ENCODE measurements at regions not wholly inside any gene's neighbourhood (a gene's known extent, or its start where the extent isn't known, plus 50 kb on each side); places are given as distances from the start of the nearest gene placed in this dataset.

- H3K27me3 ChIP-seq (ENCODE audit: control insufficient read depth, extremely low read depth, insufficient read depth, low read length), result no peaks in the 10 kb centered on the region
- no peak overlapping the region for H3K27ac ChIP-seq (ENCODE audit: control insufficient read depth, insufficient read depth, low read length)
- H3K9ac ChIP-seq (ENCODE audit: control insufficient read depth, extremely low read depth, insufficient read depth, low read length), result no peak overlapping the region
- no peaks in the 10 kb centered on the region for H4K20me1 ChIP-seq (ENCODE audit: control insufficient read depth, extremely low read depth, insufficient read depth, low read length)
- no peak overlapping the region for H3K4me3 ChIP-seq (ENCODE audit: control insufficient read depth in 2 of 3, extremely low read depth in 1 of 3, insufficient read depth in 2 of 3, low read depth in 1 of 3, low read length in 3 of 3)
- H3K4me1 ChIP-seq (ENCODE audit: control insufficient read depth, extremely low read depth, insufficient read depth, low read length), result no peaks in the 10 kb centered on the region
- H2AFZ ChIP-seq (ENCODE audit: control insufficient read depth, low read length), result no peak overlapping the region
- dilution Hi-C loops (cut with MboI; ENCODE audit: extremely low pct_ligation_motif_present, low sequenced_read_pairs), result no loop called here
- no peak overlapping the region for H3K4me2 ChIP-seq (ENCODE audit: control insufficient read depth, extremely low read depth, insufficient read depth, low read depth, low read length)
- no peak for TF ChIP-seq EZH2 (IDR thresholded peaks at IDR 0.05; ENCODE audit: low read length)
- no peak for TF ChIP-seq CTCF (optimal IDR thresholded peaks at IDR 0.05 in 1 of 3, IDR thresholded peaks at IDR 0.05 in 1 of 3, conservative IDR thresholded peaks at IDR 0.05 in 1 of 3; ENCODE audit: extremely low read depth in 1 of 3, insufficient read depth in 2 of 3, low read length in 3 of 3)
- no peaks in the 10 kb centered on the region for H3K79me2 ChIP-seq (ENCODE audit: control insufficient read depth, insufficient read depth, low read length)
- DNase-seq (ENCODE audit: low read depth, low spot score) (no peak), FAIRE-seq (no peak)
- H3K9me1 ChIP-seq (ENCODE audit: control insufficient read depth, extremely low read depth, insufficient read depth, low read length), result no peaks in the 10 kb centered on the region
- H3K36me3 ChIP-seq (ENCODE audit: control insufficient read depth in 2 of 2, extremely low read depth in 1 of 2, insufficient read depth in 2 of 2, low read length in 2 of 2), result no peaks in the 10 kb centered on the region
- peaks cover 1% of the 10 kb centered on the region for H3K9me3 ChIP-seq (ENCODE audit: control insufficient read depth, low read depth, low read length)
Measured at GRCh38 chr2:103230796-103231195, 469.0 kb downstream of the TMEM182 start.

- Histone ChIP-seq H3K9me3 (ENCODE audit: control insufficient read depth, low read depth, low read length) (peaks cover 1% of the 10 kb centered on the region), H3K4me2 (ENCODE audit: control insufficient read depth, extremely low read depth, insufficient read depth, low read depth, low read length) (no peak overlapping the region), H3K4me1 (ENCODE audit: control insufficient read depth, extremely low read depth, insufficient read depth, low read length) (no peaks in the 10 kb centered on the region), H3K4me3 (ENCODE audit: control insufficient read depth in 2 of 3, extremely low read depth in 1 of 3, insufficient read depth in 2 of 3, low read depth in 1 of 3, low read length in 3 of 3) (no peak overlapping the region), H4K20me1 (ENCODE audit: control insufficient read depth, extremely low read depth, insufficient read depth, low read length) (no peaks in the 10 kb centered on the region), H3K27me3 (ENCODE audit: control insufficient read depth, extremely low read depth, insufficient read depth, low read length) (no peaks in the 10 kb centered on the region), H3K36me3 (ENCODE audit: control insufficient read depth in 2 of 2, extremely low read depth in 1 of 2, insufficient read depth in 2 of 2, low read length in 2 of 2) (no peaks in the 10 kb centered on the region), H3K9ac (ENCODE audit: control insufficient read depth, extremely low read depth, insufficient read depth, low read length) (no peak overlapping the region), H3K27ac (ENCODE audit: control insufficient read depth, insufficient read depth, low read length) (no peak overlapping the region), H3K9me1 (ENCODE audit: control insufficient read depth, extremely low read depth, insufficient read depth, low read length) (no peaks in the 10 kb centered on the region), H3K79me2 (ENCODE audit: control insufficient read depth, insufficient read depth, low read length) (no peaks in the 10 kb centered on the region), H2AFZ (ENCODE audit: control insufficient read depth, low read length) (no peak overlapping the region)
- DNase-seq (ENCODE audit: low read depth, low spot score) (no peak), FAIRE-seq (no peak)
- no peak for TF ChIP-seq CTCF (optimal IDR thresholded peaks at IDR 0.05 in 1 of 3, IDR thresholded peaks at IDR 0.05 in 1 of 3, conservative IDR thresholded peaks at IDR 0.05 in 1 of 3; ENCODE audit: extremely low read depth in 1 of 3, insufficient read depth in 2 of 3, low read length in 3 of 3)
- TF ChIP-seq EZH2 (IDR thresholded peaks at IDR 0.05; ENCODE audit: low read length), result no peak
- dilution Hi-C loops (cut with MboI; ENCODE audit: extremely low pct_ligation_motif_present, low sequenced_read_pairs), result no loop called here
Measured at GRCh38 chr2:103232865-103233264, 471.0 kb downstream of the TMEM182 start.
